ENCODE measurements at regions not wholly inside any gene's neighbourhood (a gene's known extent, or its start where the extent isn't known, plus 50 kb on each side); places are given as distances from the start of the nearest gene placed in this dataset.

DNA sequence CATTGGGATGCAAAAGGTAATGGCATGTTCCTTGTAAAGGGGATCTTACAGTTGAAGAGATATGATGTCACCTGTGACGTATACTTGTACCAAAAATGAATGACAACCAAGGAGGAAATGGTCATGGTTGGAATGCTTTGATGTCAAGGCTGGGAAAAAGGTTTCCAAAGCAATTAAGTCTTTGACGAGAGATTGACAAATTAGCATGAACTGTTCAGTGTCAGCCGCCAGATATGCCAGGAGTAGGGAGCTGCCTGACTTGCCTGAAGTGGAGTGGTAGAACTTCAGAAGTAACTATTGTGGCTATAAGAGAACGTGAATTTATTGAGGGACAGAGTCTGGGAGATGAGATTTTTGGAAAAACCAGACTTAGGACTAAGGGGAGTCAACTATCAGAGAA lies 88.1 kb downstream of the SEPTIN7 start:
- Histone ChIP-seq H3K9me3 (no peaks in the 10 kb centered on the region), H3K36me3 (no peaks in the 10 kb centered on the region), H3K4me1 (replicated peaks) (no peaks in the 10 kb centered on the region), H3K27me3 (replicated peaks; ENCODE audit: insufficient read depth) (no peaks in the 10 kb centered on the region), H3K4me3 (no peak overlapping the region), H3K27ac (no peak overlapping the region)
- intact Hi-C loops (cut with DNase I), result no loop called here
- 96% methylated on average over 4 of the region's 4 CpGs for WGBS
- TF ChIP-seq POLR2AphosphoS5 (IDR thresholded peaks at IDR 0.05), result no peak
- TF ChIP-seq, protein P1, sequence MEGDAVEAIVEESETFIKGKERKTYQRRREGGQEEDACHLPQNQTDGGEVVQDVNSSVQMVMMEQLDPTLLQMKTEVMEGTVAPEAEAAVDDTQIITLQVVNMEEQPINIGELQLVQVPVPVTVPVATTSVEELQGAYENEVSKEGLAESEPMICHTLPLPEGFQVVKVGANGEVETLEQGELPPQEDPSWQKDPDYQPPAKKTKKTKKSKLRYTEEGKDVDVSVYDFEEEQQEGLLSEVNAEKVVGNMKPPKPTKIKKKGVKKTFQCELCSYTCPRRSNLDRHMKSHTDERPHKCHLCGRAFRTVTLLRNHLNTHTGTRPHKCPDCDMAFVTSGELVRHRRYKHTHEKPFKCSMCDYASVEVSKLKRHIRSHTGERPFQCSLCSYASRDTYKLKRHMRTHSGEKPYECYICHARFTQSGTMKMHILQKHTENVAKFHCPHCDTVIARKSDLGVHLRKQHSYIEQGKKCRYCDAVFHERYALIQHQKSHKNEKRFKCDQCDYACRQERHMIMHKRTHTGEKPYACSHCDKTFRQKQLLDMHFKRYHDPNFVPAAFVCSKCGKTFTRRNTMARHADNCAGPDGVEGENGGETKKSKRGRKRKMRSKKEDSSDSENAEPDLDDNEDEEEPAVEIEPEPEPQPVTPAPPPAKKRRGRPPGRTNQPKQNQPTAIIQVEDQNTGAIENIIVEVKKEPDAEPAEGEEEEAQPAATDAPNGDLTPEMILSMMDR (IDR thresholded peaks at IDR 0.05), result no peak
- TF ChIP-seq POLR2A (IDR thresholded peaks at IDR 0.05), result no peak
- DNase-seq (ENCODE audit: low spot score), result no peak

- Histone ChIP-seq H3K4me3 (no peak overlapping the region), H3K27me3 (replicated peaks; ENCODE audit: insufficient read depth) (no peaks in the 10 kb centered on the region), H3K9me3 (no peaks in the 10 kb centered on the region), H3K36me3 (no peaks in the 10 kb centered on the region), H3K27ac (no peak overlapping the region), H3K4me1 (replicated peaks) (no peaks in the 10 kb centered on the region)
- DNase-seq (ENCODE audit: low spot score), result no peak
- over 99% methylated on average over 2 of the region's 2 CpGs for WGBS
- intact Hi-C loops (cut with DNase I), result no loop called here
- no peak for TF ChIP-seq POLR2AphosphoS5 (IDR thresholded peaks at IDR 0.05)
- TF ChIP-seq, protein P1 (IDR thresholded peaks at IDR 0.05), result no peak
- no peak for TF ChIP-seq POLR2A (IDR thresholded peaks at IDR 0.05)
Observed at GRCh38 chr7:35889870-35890269, 89.0 kb downstream of the SEPTIN7 start.

GRCh38 chr7:35891004-35891830 lies 90.4 kb downstream of the SEPTIN7 start:
- 89% methylated on average over 3 of the region's 3 CpGs for WGBS
- Histone ChIP-seq H3K4me3 (no peak overlapping the region), H3K4me1 (replicated peaks) (no peaks in the 10 kb centered on the region), H3K9me3 (no peaks in the 10 kb centered on the region), H3K27me3 (replicated peaks; ENCODE audit: insufficient read depth) (no peaks in the 10 kb centered on the region), H3K36me3 (no peaks in the 10 kb centered on the region), H3K27ac (no peak overlapping the region)
- TF ChIP-seq POLR2A (IDR thresholded peaks at IDR 0.05), result no peak
- TF ChIP-seq, protein P1 (IDR thresholded peaks at IDR 0.05), result no peak
- TF ChIP-seq POLR2AphosphoS5 (IDR thresholded peaks at IDR 0.05), result no peak
- no peak for DNase-seq (ENCODE audit: low spot score)
- intact Hi-C loops (cut with DNase I), result no loop called here

GRCh38 chr7:35893649-35894048 lies 92.8 kb downstream of the SEPTIN7 start:
- TF ChIP-seq, protein P1 (IDR thresholded peaks at IDR 0.05), result no peak
- TF ChIP-seq POLR2A (IDR thresholded peaks at IDR 0.05), result no peak
- no peak for TF ChIP-seq POLR2AphosphoS5 (IDR thresholded peaks at IDR 0.05)
- H3K36me3 ChIP-seq, result no peaks in the 10 kb centered on the region
- H3K4me3 ChIP-seq, result no peak overlapping the region
- H3K27me3 ChIP-seq (replicated peaks; ENCODE audit: insufficient read depth), result no peaks in the 10 kb centered on the region
- 100% methylated on average over 1 of the region's 1 CpG for WGBS
- H3K9me3 ChIP-seq, result no peaks in the 10 kb centered on the region
- H3K27ac ChIP-seq, result no peak overlapping the region
- intact Hi-C loops (cut with DNase I), result no loop called here
- no peaks in the 10 kb centered on the region for H3K4me1 ChIP-seq (replicated peaks)
- no peak for DNase-seq (ENCODE audit: low spot score)

- intact Hi-C loops (cut with DNase I), result loop anchor here (5.0 kb wide), 1 partner anchor 87 kb away; no protein-coding TSS in a partner anchor
- Histone ChIP-seq H3K4me3 (no peak overlapping the region), H3K27me3 (replicated peaks; ENCODE audit: insufficient read depth) (no peaks in the 10 kb centered on the region), H3K27ac (no peak overlapping the region), H3K4me1 (replicated peaks) (no peaks in the 10 kb centered on the region), H3K36me3 (no peaks in the 10 kb centered on the region), H3K9me3 (no peaks in the 10 kb centered on the region)
- TF ChIP-seq POLR2A (IDR thresholded peaks at IDR 0.05) (no peak), POLR2AphosphoS5 (IDR thresholded peaks at IDR 0.05) (no peak)
- TF ChIP-seq, protein P1 (IDR thresholded peaks at IDR 0.05), result no peak
- whole genome bisulfite sequencing, result 95% methylated on average over 1 of the region's 1 CpG
- no peak for DNase-seq (ENCODE audit: low spot score)
Observed at GRCh38 chr7:35894721-35895120, 93.9 kb downstream of the SEPTIN7 start.
